Stimulated activated CD8-positive, alpha-beta memory T cell treated with anti-CD3 and anti-CD28 coated beads, Interleukin-12 subunit alpha, Interleukin-12 subunit beta, amount 100 ng/mL, for 24 hours (primary cell): ENCODE measurements at regions not wholly inside any gene's neighbourhood (a gene's known extent, or its start where the extent isn't known, plus 50 kb on each side); places are given as distances from the start of the nearest gene placed in this dataset.

Experiments
- DNase-seq: peaks from one replicate; pipeline ENCODE4 v3.0.0-alpha.2; 2020; ENCODE audit errors: extremely low read depth

DNA sequence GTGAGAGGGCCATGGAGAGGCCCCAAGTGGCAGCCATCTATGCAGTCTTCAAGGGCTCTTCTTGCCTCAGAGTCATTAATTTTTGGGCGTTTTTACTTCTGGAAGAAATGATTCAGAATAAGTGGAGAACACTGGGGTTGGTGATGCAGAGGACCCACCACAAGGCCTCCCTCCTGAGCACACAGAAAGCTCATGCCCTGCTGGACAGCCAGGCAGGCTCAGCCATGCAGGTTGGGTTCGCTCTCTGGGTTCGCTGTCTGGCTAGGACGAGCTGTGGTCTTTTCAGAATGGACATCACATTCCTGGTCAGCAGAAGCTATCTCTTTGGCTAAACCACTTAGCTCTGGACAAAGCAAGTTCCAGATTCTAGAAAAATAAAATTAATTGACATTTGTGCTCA, 480.8 kb downstream of the RPS24 start:
- DNase-seq: no peak

DNA sequence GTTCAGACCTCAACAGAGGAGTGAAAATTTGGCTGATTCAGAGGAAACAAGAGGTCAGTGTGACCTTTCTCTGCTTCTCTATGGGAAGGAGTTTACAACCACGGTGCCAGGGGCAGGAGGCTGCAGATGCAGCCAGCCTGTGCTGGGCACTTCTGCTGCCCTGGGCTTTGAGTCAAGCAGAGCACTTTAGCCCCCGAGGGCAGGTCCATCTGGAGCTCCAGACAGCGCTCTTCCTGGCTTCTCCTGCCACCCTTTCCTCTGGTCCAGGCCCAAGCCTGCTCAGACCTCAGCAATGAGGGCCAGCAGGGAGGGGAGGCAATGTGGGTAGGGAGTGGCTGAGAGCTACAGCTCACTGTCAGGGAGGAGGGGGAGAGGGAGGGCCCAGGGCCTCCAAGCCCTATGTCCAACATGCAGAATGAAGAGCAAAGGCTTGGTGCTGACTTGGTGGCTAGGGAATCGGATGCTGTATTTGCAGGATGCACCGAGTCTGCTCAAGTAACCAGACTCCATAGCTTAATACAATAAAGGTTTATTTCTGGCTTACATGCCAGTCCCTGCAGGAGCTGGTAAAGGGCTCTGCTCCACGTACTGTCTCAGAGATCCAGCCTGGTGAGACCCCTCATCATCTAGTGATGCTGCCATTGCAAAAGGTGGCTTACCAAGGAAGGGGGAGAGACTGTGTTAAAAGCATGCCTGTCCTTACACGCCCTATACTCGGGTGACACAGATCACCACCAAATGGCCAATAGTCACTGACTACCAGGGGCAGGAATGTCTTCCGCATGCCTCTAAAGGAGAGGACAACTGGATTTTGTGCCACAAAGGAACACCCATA, 481.6 kb downstream of the RPS24 start:
- DNase-seq: no peak

DNA sequence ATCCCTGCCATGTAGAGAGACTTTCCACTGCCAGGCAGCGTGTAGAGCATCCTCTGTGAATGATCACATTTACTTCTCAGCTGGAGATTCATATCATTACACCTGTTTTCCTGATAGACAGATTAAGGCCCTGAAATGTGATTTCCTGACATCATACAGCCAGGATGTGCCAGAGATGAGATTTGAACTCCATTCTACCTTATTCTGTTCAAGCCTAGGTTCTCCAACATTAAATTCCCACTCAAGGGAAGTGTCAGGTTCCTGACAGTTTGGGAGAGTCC, 482.1 kb downstream of the RPS24 start:
- DNase-seq: no peak

DNA sequence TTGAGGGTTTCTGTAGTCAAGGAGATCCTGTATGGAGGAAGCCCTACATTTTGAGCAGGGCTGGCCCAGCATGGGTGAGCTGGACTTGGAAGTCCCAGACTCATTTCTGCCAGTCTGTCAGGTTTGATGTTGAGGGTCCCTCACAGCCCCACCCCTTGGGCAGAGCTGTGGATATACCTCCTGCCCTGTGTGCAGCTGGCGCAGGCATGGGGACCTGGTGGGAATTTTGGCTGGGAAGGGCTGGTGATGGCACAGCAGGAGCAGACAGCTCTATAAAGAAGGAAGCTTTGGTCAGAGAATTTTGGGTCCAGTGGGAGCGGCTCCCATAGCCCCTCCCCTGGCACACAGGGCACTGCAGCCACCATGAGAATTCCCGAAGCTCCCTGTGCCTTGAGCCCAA, 482.6 kb downstream of the RPS24 start:
- no peak for DNase-seq

DNA sequence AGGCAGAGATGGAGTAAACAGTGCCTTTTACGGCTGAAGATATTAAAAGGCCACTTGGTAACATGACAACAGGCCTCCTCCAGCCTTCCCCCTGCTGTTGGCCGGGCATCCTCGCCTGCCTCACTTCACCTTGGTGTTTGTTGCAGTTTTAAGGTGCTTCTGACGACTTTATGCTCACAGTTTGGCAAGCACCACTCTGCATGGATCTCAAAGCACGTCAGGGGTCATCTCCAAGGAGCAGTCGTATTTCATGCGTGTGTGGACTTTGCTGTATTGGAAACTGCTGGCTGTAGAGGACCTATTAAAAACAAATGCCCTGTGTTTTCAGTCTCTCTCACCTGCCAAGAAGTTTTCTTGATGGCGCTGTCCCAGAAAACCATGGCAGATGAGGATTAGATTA, 483.1 kb downstream of the RPS24 start:
- no peak for DNase-seq

DNA sequence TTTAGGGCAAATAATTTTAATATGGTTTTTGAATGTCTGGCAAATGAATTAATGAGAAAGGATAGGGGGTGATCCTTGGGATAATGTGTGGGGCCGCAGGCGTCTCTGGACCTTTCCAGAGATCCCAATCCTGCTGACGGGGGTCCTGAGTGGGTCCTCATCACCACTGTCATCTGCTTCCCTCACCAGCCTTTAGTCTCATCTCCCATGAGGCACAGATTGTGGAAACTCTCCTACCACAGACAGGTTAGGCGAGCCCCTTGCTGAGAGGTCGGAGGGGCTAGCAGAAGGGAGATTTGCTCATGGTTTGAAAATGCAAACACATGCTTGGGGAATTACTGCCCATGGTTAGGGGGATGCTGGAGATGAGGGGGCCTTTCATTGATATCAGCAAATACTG, 484.6 kb downstream of the RPS24 start:
- no peak for DNase-seq

DNA sequence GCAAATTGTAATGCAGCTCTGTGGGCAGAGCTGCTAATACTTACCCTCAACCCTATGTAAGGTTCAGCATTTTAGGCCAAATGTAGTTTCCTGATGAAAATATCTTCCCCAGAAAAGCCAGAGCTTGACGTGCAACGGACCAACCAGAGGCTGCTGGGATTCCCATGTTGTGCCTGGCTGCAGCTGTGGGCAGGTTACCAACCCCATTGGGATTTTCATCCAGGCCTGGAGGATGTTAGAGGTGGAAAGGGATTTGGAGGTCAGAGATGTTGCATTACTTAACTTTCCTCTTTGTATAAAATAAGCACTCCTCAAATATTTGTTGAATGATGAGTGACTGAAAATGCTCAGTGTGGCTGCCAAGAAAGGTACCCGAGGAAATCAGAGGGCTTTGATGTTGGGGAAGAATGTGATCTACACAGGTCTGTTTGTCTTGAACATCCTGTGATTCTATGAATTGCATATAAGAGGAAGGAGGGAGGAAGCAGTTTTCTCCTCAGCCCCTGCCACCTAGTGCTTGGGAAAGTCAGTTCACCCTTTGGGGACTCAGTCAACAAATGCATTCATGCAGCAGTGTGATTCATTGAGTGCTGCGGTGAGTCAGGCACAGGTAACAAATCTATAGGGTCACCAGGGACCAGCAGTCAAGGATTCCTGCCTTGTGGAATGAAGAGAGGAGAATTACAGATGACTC, 487.2 kb downstream of the RPS24 start:
- DNase-seq: no peak

DNA sequence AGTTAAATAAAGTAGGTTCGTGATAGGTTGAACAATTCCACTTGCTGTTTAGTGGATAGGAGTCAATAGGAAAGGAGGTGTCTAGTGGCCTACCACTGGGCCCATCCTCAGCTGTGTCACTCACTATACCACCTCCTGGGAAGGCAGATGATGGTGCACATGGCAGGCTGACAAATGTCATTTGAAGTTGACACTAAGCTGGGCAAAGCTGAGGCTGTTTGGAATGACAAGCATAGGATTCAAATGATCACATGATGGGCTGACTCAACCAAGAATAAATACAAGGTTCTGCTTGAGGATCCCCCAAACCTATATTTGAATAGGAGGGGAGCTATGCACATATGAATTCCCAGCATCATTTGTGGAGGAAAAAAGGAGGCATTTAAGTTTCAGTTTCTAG, 489.8 kb downstream of the RPS24 start:
- DNase-seq: no peak

DNA sequence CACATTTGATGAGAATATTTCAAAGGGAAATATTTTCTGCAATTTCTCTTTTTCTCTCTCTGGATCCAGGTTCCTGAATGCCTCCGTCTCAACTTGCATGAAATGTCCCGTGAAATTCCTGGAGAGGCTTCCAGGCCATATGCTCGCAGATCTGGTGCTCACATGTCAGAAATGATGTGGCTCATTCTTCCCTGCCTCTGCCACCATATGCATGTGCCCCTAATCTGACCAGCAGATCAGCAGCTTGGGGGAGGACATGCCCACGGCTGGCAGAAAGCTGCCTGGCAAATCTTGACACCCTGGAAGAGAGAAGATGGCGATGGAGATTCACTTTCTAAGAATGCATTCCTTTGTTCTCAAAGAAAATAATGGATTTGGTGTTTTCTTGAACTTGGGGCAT, 490.7 kb downstream of the RPS24 start:
- DNase-seq: no peak

DNA sequence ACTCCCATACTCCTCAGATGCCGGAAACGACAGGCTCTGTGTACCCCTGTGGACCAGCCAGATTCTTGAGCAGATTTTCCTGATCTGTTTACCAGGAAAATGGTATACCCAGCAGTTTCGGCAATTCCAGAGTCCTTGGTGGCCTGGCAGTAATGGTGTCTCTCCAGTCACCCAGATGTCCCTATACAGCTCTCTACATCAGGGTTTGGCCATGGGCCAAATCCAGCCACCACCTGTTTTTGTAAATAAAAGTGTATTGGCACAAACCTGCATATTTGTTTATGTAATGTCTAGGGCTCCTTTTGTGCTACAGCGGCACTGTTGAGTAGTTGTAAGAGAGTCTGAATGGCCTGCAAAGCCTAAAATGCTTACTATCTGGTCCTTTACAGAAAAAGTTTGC, 491.3 kb downstream of the RPS24 start:
- no peak for DNase-seq

DNA sequence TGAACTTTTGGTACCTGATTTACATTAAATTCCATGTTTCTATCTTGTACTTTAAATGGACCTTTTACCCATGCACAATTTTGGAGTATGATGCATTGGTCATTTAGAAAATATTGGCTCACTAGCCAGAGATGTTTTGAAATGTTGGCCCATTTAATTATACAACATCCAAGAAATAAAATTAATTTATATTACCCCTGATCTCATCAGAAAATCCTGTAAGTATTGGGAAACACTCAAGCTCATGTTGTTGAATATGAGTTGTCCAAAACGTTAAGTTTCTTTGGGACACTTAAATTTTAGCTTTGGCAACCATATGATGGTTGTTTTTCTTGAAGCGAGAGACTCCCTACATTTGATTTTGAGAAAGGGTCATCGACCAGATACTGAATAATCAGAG, 492.7 kb downstream of the RPS24 start:
- DNase-seq: no peak

DNA sequence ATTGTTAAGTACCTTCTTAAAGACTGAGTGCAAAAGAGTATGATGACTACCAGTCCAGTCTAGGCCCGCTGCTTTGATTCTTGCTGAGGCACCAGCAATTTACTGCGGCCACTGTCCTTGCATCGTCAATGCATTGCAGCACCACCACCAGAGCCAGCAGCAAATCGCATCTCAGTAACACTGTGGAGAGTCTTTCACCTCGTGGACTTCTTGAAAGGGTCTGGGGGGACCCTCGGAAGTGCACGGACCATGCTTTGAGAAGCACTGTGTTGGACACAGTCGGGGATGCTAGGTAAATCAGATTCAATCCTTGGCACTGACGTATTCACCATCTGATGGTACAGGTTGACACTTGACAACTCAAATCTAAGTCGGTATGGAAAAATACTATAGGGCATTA, 493.6 kb downstream of the RPS24 start:
- no peak for DNase-seq

DNA sequence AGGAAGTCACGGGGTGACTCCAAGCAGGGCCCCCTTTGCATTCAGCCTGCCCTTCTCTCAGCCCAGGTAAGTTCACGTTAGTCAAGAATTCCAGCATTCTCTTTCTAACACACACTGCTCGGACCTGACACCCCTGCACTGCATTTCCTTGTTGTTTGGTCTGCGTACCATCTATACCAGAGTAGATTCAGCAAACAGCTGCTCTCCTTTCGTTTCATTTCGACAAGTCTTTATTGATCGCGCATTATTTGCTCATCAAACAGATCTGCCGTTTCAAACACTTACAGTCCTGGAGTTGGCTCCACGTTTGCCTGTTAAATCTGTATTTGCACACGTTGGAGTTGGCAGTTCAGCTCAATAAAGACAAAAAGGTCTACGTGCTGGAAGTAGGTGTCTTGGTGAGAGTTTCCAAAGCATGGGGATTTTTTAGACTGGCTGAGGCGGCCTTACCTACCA, 495.1 kb downstream of the RPS24 start:
- DNase-seq: no peak

DNA sequence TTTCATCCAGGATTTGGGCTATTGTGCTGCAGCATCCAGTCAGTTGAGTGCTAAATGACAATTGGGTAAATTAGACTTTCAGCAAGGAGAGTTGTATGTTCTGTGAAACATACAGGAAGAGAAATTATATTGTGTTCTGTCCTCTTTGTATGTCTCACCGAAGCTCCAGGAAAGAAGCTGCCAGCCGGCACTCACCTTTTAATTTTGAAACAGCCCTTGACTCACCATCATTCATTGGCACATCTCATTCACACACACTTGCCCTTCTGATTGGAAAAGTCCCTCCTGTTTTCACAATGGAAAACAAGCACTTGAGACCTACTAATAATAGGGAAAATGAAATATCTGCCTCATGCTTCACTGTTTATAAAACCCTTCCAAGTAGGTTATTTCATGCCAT, 495.6 kb downstream of the RPS24 start:
- DNase-seq: no peak

DNA sequence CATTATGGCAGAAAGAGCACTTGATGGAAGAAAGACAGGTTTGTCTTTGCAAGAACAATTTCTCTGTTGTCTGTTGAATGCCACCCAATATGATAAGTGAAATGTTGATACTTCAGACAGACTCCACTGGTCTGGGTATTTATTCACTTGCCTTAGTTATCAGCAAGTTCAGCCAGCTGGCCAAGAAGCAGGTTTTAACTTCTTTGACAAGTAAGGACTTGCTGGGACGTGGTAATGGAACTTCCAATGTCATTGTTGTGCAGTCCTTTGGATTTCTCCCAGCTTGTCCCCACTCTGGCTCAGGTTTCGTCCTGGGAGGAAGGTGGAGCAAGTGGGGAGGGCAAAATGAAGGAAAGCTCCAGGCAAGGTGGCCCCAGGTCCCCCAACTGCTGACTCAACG, 497.4 kb downstream of the RPS24 start:
- DNase-seq: no peak

DNA sequence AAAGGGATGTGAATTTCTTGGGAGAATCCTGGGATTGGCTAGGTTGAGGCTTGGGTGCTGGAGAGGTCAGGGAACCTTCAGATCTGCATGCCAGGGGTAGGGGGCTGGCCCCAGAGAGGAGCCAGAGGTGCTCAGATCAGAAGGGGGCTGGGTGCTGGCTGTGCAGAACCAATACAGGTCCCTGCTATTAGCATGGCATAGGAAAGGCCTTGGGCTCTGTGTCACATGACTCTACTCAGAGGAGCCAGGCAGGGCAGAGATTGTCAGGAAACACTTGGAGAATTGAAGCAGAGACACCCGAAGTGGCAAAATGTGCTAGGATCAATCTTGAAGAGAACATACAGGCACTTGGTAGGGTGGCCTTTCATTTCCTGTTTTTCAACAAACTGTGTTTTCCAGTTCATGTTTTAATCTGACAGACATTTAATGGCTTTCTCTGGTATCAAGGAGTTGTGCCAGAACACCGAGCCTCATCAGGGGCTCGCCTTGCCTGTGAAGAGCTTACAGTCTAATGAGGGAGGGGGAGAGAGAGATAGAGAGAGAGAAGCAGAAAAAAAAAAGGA, 498.9 kb downstream of the RPS24 start:
- DNase-seq: no peak

DNA sequence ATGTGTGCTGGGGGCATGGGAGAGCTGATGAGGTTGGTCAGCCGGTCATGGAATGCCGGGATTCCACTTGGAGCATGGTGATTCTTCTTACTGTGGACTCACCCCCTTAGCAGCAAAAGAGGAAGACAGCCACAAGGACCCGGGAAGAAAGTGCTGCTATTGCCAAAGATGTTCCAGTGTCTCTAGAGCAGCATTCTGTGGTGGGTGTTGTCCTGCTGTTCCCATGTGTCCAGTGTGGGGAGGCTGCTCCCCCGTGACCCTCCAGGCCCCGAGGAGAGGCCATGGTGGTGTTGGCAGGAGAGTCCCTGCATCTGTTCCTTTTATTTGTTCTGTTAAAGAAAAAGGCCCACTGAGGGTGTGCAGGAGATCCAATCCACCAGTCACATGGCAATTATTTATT, 499.4 kb downstream of the RPS24 start:
- no peak for DNase-seq

DNA sequence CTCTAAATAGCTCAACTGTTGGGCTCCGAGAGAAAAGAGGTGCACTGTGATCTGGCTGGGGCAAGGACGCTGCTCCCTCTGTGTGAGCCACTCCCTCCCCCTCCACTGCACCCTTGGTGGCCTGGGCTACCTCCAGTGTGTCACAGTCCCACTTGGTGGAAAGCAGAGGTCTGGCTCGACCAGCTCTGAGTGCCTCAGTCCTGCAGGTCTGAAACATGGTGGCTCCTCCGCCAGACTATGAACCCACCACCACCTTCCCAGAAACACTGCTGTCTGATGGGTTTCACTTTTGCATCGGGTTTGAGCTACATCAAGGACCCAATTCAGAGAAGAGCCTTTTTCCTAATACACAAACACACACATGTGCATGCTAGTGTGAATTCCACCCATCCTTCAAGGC, 500.1 kb downstream of the RPS24 start:
- no peak for DNase-seq

DNA sequence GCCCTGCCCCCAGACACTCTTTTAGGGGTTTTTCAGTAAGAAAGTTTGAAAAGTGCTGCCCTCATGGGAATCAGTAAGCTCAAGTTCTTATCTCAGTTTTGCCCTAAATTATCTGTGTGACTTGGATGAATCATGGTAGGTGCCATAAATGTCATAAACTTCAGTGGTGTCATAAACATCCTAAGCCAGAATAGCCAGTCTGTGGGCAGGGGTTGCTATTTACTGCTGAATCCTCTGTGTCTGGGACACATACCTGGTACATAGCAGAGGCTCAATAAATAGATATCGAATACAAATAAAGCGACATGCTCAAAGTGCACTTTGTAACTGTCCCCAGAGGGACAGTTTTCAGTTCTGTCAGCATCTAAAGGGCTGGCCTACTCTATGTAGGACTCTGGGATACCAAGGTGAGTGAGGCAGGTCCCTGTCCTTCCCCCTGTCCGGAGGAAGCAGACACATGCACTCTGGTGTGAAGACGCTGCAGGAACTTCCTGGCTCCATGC, 502.1 kb downstream of the RPS24 start:
- DNase-seq: no peak

DNA sequence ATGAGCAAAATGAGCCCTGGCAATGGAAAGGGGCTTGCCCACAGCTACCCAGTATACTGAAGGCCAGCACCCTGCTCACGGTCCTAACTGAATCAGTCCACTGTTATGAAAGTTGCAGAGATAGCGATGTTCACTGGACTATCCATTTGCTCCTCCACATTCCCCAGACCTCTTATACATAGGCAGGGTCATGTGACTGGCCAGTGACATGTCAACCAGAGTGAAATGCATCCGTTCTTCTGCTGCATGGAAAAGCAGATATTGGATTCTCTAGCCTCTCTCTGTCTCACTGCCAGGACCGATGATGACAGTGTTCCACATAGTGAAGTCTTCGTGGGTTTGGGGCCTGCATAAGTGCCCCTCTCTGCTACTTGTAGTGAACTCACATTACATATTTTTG, 503.4 kb downstream of the RPS24 start:
- no peak for DNase-seq

DNA sequence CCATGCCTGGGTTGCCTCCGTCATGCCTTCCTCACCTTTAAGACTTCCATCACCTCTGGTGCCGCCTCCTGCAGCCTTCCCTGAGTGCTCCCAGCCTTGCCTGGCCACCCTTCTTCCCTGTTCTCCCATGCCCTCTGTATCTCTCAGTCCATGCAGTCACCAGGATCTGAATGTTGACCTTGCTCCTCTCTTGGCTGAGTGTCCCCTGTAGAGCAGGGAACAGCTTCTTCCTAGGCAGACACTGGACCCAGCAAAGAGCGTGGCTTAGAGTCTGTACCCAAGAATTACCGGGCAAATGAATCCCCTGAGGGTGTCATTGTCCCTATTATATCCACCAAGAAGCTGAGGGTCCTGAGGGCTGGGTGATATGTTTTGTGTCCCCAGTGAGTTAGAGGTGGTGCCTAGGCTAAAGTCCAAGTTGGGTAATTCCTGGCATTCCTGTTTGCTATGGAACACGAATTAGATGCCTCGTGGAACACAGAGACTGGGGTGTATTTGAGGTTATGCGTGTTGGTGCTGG, 505.6 kb downstream of the RPS24 start:
- DNase-seq: no peak

DNA sequence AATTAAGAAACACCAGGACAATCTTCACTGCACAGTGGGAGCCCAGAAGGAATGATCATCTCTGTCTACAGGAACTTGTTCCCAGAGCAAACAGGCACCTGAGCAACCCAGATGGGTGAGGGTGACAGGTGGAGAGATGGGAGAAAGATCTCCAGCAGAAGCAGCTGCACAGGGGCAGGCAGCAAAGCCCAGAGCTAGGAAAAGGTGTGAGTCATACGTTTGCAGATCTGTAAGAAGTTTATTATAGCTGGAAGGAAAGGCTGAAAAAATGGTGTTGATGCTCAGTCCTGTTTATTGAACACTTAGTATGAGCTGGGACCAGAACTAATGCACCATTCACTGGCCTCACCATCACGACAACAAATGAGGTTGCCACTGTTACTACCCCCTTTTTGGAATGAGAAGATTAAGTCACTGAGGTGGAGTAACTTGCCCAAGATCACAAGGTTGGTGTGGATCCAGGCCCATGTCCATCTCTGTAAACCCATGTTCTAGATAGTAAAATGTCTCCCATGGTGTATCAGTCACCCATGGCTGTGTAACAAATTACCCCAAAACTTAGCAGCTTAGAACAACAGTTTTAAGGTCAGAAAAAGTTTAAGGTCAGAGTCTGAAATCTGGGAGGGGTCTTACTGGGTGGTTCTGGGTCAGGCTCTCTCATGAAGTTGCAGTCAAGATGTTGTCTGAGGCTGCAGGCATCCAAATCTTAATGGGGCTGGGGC, 506.9 kb downstream of the RPS24 start:
- no peak for DNase-seq
